NT2/D1 (cell line): ENCODE measurements at regions not wholly inside any gene's neighbourhood (a gene's known extent, or its start where the extent isn't known, plus 50 kb on each side); places are given as distances from the start of the nearest gene placed in this dataset.

ENCODE experiments used
- YY1 ChIP-seq: IDR thresholded peaks from 2 replicates; pipeline ENCODE4 v1.6.1; 2011; ENCODE audit not compliant: insufficient read length, insufficient read depth
- ZNF274 ChIP-seq: IDR thresholded peaks from 2 replicates; pipeline ENCODE4 v1.6.1; 2011; ENCODE audit warnings: mild to moderate bottlenecking, low read depth, low read length

DNA sequence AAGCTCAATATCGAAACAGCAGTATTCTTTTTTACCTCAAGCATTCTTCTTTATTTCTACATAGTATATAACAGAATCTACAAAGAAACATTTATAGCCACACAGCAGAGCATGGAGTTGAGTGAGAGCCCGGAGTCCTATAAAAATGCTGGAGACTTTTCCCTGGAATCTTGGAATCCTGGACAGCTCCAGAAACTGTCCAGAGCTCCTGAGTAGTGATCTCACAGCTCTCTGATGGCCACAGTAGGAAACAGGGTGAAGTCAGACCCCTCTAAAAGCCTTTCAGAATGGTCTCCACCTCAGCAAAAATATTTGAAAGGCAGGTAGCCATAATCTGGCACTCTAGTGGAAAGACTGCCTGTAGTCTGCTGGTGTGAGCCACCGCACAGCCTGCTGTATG lies 149.3 kb upstream of the STXBP5 start:
- TF ChIP-seq ZNF274 (no peak), YY1 (no peak)
